HG02571 (cell line): ENCODE measurements at regions not wholly inside any gene's neighbourhood (a gene's known extent, or its start where the extent isn't known, plus 50 kb on each side); places are given as distances from the start of the nearest gene placed in this dataset.

Experiments
- ATAC-seq: cut with Tn5 transposase; IDR thresholded peaks from one replicate; pipeline ENCODE4 v1.9.1; 2021; ENCODE audit warnings: mild to moderate bottlenecking, moderate library complexity; ENCODE audit not compliant: unreplicated experiment

DNA sequence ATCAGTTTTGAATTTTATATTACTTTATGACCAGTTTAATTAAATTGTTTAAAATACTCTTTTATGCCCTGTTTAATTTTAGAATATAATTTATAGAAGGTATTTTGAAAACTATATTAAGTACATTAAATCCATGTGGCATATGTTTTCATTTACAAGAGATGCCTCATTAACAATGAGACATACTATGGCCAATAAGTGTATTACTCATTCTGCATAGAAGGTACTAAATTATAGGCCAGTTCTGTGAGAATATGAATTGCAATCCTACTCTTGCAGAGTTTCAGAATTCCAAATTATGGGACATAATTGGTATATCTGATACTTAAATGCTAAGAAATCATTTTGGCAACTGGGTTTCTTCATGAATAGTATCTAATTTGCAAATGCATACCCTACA lies 951.1 kb downstream of the FAT4 start:
- ATAC-seq = no peak

DNA sequence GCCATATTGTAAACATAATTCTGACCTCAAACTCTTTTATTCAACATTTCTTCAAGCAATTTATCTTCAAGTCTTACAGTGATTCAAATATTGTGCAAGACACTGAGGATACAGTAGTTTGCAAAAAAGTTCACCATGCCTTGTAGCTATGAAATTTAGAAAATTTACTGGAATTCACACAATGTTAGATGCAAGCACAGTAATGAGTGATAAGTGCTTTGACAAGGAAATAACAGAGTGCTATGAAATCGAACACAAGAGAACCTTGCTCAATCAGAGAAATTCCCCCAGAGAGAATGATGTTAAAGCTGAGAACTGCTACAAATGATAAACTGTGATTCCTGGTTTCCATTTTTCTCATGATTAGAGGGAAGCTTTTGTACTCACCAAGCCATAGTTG lies 952.9 kb downstream of the FAT4 start:
- no peak for ATAC-seq

DNA sequence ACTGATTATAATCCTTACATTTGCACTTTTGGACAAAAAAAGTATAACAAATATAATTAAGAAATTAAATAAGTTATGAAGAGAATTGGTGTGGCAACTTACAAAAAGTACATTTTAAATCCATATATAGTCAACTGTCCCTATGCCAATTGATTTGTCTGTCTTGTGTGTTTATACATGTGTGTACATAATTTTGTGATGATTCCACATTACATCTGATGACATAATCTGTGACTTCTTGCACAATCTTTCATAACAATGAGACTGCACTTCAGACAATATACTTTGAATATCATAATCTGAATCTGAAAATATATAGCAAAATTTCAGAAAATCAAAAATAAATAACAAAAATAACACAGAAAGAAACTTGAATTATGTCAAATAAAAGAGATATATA lies 953.4 kb downstream of the FAT4 start:
- no peak for ATAC-seq

DNA sequence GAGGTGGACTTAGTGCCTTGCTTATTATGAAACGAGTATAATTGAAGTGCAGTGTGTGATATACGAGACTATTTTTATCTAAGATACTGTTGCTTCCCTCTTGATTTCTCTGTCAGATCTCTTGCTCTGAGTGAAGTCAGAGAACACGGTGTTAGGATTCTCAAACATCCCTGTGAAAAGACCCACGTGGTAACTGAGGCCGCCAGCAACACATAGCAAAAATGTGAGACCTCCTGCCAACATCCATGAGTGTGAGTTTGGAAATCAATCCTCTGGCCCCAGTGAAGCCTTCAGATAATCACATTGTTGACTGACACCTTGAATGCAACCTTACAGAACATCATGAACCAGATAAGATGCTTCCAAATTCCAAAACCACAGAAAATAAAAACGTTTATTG lies 954.4 kb downstream of the FAT4 start:
- no peak for ATAC-seq

DNA sequence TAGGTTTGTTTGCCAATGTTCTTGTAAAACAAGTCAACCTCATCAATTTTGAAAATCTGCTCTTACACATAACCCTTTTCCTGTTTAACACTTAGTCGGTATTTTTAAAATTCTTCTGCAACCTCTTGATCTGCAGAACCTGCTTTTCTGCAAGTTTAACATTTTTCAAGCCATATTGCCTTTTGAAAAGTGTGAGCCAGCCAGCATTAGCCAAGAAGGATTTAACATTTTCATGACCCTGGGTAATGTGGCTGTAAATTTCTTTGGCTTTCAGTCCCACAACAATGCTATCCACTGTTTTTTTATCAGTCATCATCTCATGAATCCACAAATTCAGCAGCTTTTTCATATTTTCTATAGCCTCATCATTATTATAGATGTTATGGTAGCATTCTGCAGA lies 956.5 kb downstream of the FAT4 start:
- ATAC-seq = no peak

DNA sequence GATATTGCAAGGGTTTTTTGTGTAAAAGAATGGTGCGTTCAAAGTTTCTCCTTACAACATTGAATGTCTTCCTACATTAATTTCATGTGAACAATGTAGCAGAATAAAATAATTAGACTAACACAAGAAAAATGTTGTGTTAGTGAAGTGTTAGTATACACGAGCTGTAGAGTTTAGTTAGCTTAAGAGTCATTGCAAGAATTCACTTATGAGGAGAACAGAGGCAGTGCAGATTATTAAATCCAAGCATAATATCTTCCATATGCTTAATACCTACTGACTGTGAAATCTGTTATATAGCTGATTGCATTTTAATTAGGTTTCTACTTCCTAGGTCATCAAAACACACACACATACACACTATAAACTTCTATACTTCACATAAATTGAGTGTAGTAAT lies 959.0 kb downstream of the FAT4 start:
- ATAC-seq = no peak

DNA sequence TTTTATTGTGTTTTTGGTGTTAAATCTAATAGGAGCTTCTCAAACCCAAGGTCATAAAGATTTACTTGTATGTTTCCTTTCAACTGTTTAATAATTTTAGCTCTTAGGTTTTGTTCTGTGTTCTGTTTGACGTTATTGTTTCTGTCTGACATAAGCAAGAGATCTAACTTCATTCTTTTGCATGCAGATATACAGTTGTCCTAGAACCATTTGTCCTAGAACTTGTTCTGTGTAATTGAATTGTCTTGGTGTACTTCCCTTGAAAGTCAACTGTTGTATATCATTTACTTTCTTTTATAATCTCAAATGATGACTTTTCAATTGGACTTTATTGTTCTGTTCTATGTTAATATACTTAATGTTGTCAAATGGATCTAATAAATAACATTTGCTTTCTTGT lies 977.1 kb downstream of the FAT4 start:
- ATAC-seq = no peak

DNA sequence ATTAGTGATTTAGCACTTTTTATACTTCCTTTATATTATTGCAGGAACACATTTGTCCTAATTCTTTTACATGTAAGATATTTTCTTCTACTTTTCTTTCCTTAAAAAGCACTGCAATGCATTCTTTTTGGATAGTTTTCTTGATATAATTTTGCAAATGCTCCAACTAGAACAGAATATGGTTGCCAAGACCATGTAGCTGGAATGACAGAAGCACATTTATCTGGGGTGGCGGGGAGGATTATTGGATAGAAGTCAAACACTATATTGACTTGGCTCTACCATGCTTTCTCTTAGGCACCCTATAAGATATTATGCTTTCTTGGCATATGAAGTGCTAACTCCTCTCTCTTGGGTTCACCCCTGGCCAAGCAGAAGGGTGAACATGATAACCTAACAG lies 983.5 kb downstream of the FAT4 start:
- ATAC-seq = no peak

DNA sequence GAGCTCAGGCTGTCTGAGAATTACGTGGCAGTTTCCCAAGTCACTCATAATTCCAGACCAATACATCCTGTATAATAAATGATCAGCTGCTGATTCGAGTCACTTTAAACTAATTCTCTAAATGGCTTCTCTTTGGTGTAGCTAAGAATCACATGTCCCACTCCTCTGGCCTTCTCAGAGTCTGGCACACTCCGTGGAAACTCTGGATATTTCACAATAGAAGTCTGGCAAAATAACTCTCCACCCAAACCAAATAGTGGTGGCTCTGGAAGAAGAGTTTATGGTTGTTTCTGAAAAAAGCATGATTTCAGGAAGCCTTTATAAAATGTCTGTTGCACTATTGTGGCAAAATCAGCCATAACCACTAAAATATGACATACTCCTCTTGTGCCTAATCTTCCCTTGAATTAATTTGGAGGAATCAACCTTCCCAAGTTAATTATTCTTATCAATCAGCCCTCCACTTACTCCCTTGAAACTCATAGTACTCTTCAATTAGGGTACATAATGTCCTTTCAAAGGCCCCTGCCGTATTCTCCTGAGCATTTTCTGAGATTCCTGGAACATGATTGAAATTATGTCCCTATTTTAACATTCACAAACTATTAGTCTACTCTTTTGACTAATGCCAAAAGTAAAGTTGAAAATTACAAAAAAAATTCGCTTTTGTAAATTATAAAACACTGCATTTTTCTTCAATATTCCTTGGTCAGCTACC lies 991.6 kb downstream of the FAT4 start:
- ATAC-seq = no peak

- no peak for ATAC-seq
Measured at GRCh38 chr4:126318376-126318775, 1003.6 kb downstream of the FAT4 start.

DNA sequence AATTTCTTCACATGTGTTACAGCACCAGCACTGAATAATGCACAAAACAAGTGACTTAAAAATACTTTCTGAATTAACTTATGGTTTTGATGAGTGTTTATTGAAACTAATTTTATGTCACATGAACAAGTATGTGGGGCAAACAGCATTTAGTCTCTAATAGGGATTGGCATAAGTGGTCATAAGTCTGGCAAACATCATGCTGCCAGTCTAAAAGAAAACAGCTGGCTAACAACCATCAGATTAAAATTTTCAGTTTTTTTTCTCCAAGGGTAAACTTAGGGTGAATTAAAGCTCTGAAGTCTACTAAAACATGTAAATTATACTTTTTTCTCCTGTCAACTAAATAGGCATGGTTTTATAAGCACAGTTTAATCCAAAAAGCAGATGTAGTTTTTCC lies 1014.2 kb downstream of the FAT4 start:
- ATAC-seq = no peak

DNA sequence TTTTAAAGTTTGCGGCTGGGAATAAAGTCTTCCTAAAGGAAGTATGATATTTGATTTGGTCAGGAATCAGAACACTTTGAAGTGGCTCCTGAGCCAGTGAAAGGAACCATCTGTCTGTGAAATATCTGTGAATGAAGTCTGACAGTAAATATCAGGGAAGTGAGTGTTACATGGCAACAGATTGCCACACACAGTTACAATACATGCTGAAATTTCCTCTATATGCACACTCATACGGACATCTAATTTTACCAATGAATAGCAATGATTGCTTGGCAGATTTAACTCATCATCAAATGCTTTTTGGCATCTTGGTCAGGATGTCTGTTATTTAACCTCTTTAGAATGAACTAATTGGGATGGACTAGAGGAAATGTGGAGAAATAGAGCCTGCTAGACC lies 1023.8 kb downstream of the FAT4 start:
- no peak for ATAC-seq

GRCh38 chr4:126341927-126342326 lies 1027.2 kb downstream of the FAT4 start:
- ATAC-seq = no peak

DNA sequence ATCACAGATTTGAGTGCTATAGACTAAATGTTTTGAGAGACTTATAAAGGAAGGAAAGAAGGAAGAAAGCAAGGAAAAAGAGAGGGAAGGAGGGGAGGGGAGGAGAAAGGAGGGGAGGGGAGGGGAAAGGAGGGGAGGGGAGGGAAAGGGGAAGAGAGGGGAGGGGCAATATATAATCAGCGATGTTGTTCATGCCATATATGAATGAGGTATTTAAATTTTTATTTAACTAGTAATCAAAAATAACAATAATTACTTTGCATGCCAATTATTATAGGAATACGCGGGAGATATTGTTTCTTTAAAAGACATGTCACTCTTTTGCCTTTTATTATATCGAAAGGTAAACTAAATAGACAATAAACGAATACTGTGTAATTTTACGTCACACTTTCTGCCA lies 1029.7 kb downstream of the FAT4 start:
- ATAC-seq = no peak

- no peak for ATAC-seq
Measured at GRCh38 chr4:126346654-126347053, 1031.9 kb downstream of the FAT4 start.

DNA sequence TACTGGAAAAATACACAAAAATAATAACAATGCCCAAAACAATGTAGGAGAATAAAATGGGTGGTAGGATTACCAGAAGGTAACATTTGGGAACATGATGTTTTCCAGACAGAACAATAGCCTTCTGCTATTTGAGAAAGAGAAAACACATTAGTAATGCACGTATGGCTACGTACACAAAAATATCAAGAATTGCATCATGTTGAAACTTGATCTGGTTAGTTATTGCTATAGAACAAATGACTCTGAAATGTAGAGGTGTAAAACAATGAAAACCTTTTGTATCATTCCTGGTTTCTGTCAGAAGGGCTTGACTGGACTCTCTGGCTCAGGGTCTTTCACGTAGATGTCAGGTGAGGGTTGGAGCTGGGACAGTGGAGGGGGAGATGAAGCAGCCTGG lies 1040.0 kb downstream of the FAT4 start:
- no peak for ATAC-seq

DNA sequence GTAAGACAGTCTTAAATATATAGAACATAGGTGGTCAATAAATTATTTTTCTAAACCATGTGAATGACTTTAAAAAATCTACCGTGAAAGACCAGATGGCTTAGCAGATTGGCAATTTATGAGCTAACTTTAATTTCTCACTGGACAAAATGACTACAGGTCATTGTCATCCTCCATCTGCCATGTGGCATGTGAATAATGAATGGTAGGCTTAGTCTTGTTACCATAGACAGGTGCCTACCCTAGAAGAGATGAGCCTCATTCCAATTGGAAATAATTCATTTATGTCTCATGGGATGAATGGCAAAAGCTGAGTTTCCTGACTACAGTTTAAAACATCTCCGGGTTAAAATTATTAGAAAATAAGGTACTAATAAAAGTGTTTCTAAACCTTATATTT lies 1043.3 kb downstream of the FAT4 start:
- no peak for ATAC-seq

DNA sequence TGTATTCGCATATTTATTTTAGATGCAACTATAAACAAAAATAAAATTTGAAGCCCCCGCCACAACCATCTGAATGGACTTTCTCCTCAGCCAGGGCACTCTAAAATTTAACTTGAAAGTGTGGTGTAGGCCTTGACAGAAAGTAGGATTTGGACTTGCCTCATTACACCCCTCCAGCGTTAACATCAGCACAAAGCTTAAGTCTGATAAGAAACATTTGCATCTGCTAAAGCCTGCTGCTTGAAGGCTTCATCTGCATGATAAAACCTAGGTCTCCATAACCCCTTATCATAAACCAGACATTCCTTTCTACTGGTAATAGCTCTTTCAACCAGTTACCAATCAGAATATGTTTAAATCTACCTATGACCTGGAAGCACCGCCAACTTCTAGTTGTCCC lies 1046.5 kb downstream of the FAT4 start:
- ATAC-seq = no peak

DNA sequence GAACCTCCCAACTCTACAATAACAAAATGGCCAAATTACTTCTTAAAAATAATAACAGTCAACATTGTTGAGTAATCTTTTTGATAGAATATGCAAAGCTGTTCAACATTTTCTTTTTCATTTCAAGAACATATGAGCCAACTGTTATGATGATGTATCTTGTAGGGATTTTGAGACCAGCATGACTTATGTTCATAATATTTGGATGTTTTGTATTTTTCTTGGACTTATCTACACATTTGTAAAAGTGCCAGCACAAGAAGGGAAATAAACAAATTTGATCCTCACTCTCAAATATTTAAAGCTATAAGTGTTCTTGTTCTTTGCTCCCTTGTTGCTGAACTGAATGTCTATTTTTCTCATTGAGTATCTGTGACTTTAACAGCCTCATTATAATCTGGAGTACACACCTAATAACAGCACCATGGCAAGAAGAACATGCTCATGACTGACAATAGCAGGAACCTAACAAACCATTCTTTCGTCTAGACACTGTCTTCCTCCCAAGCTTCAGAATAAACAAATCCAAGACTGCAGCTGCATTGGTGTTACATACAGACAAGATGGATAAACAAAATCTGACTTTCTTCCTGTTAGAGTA lies 1049.7 kb downstream of the FAT4 start:
- no peak for ATAC-seq

GRCh38 chr4:126369076-126369475 lies 1054.3 kb downstream of the FAT4 start:
- ATAC-seq = no peak

- ATAC-seq = no peak
Measured at GRCh38 chr4:126372634-126373033, 1057.9 kb downstream of the FAT4 start.

- no peak for ATAC-seq
Measured at GRCh38 chr4:126375462-126376054, 1060.8 kb downstream of the FAT4 start.

GRCh38 chr4:126385954-126386353 lies 1071.2 kb downstream of the FAT4 start:
- ATAC-seq = no peak
